SK-N-MC (cell line): ENCODE measurements at regions not wholly inside any gene's neighbourhood (a gene's known extent, or its start where the extent isn't known, plus 50 kb on each side); places are given as distances from the start of the nearest gene placed in this dataset.
A peak's percentile ranks its signal among the peaks of the same experiment; 100 is the strongest.

Experiments used
- DNase-seq: peaks from one replicate; pipeline ENCODE4 v3.0.0-alpha.2; 2011; ENCODE audit warnings: low read depth, low spot score
- H3K27ac ChIP-seq: fragments of 200-600 bp; sonication (generic); 2 replicates; pipeline ENCODE4 v1.5.1; 2016; ENCODE audit warnings: mixed run types
- H3K36me3 ChIP-seq: fragments of 200-600 bp; sonication (generic); 2 replicates; pipeline ENCODE4 v1.6.1; 2017; ENCODE audit warnings: antibody characterized with exemption, low read length, mixed read lengths; ENCODE audit not compliant: insufficient read depth
- H3K4me3 ChIP-seq: fragments of 200-600 bp; sonication (generic); 2 replicates; pipeline ENCODE4 v1.5.1; 2016
- H3K9ac ChIP-seq: fragments of 200-600 bp; sonication (generic); 2 replicates; pipeline ENCODE4 v1.8.0; 2017; ENCODE audit warnings: mixed run types, mixed read lengths; ENCODE audit not compliant: insufficient read length
- H3K9me3 ChIP-seq: fragments of 200-600 bp; sonication (generic); 2 replicates; pipeline ENCODE4 v1.6.1; 2017; ENCODE audit warnings: low read depth, mild to moderate bottlenecking, antibody characterized with exemption, low read length, moderate library complexity, mixed read lengths
- EZH2 ChIP-seq: fragments of 200-600 bp; sonication (generic); IDR thresholded peaks from one replicate; pipeline ENCODE4 v1.6.1; 2017; ENCODE audit warnings: antibody characterized with exemption
- FOXP2 ChIP-seq: optimal IDR thresholded peaks from 2 replicates; pipeline ENCODE3; 2011; ENCODE audit warnings: mild to moderate bottlenecking, moderate library complexity; ENCODE audit not compliant: insufficient read depth; ENCODE audit errors: extremely low read length, control extremely low read depth
- POLR2AphosphoS5 ChIP-seq: IDR thresholded peaks from 2 replicates; pipeline ENCODE4 v1.6.1; 2012; ENCODE audit warnings: mild to moderate bottlenecking, low read depth, low read length, borderline replicate concordance

DNA sequence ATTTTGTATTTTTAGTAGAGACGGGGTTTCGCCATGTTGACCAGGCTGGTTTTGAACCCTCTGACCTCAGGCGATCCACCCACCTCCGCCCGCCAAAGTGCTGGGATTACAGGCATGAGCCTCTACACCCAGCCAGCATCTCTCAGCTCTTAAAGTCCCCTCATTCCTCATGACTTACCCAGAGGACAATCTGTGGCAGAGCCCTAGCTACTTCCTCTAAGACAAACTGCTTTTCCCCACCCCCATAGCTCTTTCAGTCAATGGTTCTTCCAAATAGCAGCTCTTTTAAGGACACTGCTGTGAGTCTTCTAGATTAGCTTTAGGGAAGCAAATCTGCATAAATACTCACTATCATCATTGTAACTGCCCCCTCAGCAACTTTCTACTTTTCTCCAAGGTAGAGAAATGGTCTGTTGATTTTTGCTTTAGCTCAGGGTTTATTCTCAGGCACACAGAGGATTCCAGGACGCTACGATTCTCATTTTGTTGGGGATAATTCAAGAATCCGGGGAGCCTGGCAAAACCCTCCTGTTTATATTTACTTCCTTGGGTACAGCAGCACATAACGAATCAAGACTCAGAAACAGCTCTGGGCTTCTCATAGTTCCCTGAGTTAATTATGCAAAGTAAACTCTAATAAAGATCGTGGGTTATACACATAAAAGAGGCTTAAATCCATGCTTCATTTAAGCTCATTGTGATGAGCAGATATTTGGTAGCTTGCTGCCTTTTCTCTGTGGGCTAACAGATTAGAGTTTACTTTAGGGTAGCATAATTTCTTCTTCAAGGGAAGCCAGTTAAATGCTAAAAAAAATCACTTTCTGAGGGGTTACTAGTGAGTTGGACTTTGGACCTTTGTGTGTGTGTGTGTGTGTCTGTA lies 357.4 kb downstream of the TDRD3 start:
- Histone ChIP-seq H3K4me3 (peak overlapping the region; percentile 69), H3K36me3 (no peaks in the 10 kb centered on the region), H3K9me3 (no peaks in the 10 kb centered on the region), H3K9ac (peak overlapping the region; percentile 43), H3K27ac (peak overlapping the region; percentile 89)
- TF ChIP-seq POLR2AphosphoS5, result no peak
- no peak for TF ChIP-seq FOXP2
- TF ChIP-seq EZH2, result no peak
- no peak for DNase-seq

DNA sequence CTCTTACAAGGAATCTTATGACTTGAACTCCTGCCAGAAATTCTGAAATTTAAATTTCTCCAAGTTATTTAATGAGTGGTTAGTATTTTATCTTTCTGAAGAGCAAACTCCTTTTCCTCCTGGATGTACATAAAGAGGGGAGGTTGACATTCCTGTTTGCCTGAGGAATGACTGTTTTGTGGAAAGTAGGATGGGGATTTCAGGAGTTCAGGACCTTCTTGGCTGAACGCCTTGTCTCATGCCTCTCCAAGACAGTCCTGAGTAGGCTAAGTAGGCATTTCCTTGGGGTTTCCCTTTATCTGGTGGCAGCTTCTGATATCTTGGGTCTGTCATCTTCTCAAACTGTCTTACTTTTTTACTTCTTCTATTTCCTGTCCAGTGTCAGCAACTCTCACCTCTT lies 356.6 kb downstream of the TDRD3 start:
- no peak overlapping the region for H3K27ac ChIP-seq
- no peak overlapping the region for H3K9ac ChIP-seq
- H3K4me3 ChIP-seq, result no peak overlapping the region
- no peak for TF ChIP-seq FOXP2
- no peak for TF ChIP-seq POLR2AphosphoS5
- TF ChIP-seq EZH2, result no peak
- H3K9me3 ChIP-seq, result no peaks in the 10 kb centered on the region
- DNase-seq, result no peak
- no peaks in the 10 kb centered on the region for H3K36me3 ChIP-seq

DNA sequence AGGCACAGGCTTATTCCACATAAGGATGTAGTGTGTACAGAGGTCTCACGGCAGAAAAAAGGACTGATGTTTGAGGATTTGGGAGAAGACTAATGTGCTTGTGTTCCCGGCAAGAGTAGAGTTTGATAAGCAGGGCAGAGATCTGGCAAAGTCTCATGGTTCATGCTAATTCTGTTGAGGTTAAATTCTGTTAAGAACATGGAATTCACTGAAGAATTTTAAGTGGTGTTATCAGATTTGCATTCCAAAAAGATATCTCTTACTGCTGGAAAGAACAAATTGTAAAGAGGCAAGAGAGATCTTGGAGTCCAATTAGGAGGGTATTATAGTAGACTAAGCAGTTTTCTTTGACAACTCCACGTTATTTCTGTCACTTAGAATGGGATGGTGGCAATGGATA lies 348.3 kb downstream of the TDRD3 start:
- TF ChIP-seq EZH2 (no peak), POLR2AphosphoS5 (no peak), FOXP2 (no peak)
- Histone ChIP-seq H3K27ac (no peak overlapping the region), H3K36me3 (no peaks in the 10 kb centered on the region), H3K4me3 (no peak overlapping the region), H3K9ac (no peak overlapping the region), H3K9me3 (no peaks in the 10 kb centered on the region)
- DNase-seq, result no peak

- no peak overlapping the region for H3K27ac ChIP-seq
- H3K4me3 ChIP-seq, result no peak overlapping the region
- H3K36me3 ChIP-seq, result no peaks in the 10 kb centered on the region
- H3K9ac ChIP-seq, result no peak overlapping the region
- no peak for DNase-seq
- 0 out of 2 replicates have a peak, but pooled peaks cover under 1% of the 10 kb centered on the region for H3K9me3 ChIP-seq
- TF ChIP-seq FOXP2 (no peak), POLR2AphosphoS5 (no peak), EZH2 (no peak)
Observed at GRCh38 chr13:60733933-60734332, 336.9 kb downstream of the TDRD3 start.

- DNase-seq, result no peak
- TF ChIP-seq EZH2 (no peak), POLR2AphosphoS5 (no peak), FOXP2 (no peak)
- no peaks in the 10 kb centered on the region for H3K9me3 ChIP-seq
- no peaks in the 10 kb centered on the region for H3K36me3 ChIP-seq
- H3K9ac ChIP-seq, result no peak overlapping the region
- H3K27ac ChIP-seq, result no peak overlapping the region
- H3K4me3 ChIP-seq, result no peak overlapping the region
Observed at GRCh38 chr13:60727140-60727539, 330.1 kb downstream of the TDRD3 start.

- Histone ChIP-seq H3K36me3 (no peaks in the 10 kb centered on the region), H3K9ac (no peak overlapping the region), H3K27ac (peak overlapping the region; percentile 83), H3K4me3 (peak overlapping the region; percentile 65), H3K9me3 (no peaks in the 10 kb centered on the region)
- peak; percentile 92 for DNase-seq
- TF ChIP-seq POLR2AphosphoS5, result no peak
- peak; percentile 93 for TF ChIP-seq FOXP2
Observed at GRCh38 chr13:60721063-60721462, 324.0 kb downstream of the TDRD3 start.

DNA sequence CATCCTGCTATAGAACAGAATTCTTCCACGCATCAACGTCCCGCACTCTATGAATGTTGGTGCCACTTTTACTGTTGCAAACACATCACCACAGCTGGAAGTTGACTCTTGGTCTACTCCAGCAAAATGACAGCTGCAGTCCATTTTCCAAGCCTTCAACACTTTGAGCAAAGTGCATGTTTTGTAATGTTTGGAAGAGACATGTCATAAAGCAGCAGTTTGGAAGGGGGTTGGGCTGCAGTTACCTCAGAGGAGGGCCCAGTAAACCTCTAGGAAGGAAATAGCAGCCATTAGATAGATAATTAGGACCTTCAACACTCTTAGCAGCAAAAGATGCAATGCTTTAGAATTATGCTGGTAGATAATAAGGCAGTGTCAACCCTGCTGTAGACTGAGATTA lies 323.6 kb downstream of the TDRD3 start:
- H3K36me3 ChIP-seq, result no peaks in the 10 kb centered on the region
- no peak overlapping the region for H3K9ac ChIP-seq
- TF ChIP-seq POLR2AphosphoS5, result no peak
- TF ChIP-seq EZH2, result no peak
- no peak for TF ChIP-seq FOXP2
- H3K27ac ChIP-seq, result peak overlapping the region; percentile 83
- no peak for DNase-seq
- peak overlapping the region; percentile 65 for H3K4me3 ChIP-seq
- no peaks in the 10 kb centered on the region for H3K9me3 ChIP-seq

- DNase-seq, result no peak
- no peak for TF ChIP-seq EZH2
- no peak for TF ChIP-seq FOXP2
- no peak for TF ChIP-seq POLR2AphosphoS5
- H3K36me3 ChIP-seq, result no peaks in the 10 kb centered on the region
- H3K9ac ChIP-seq, result no peak overlapping the region
- H3K4me3 ChIP-seq, result no peak overlapping the region
- no peaks in the 10 kb centered on the region for H3K9me3 ChIP-seq
- no peak overlapping the region for H3K27ac ChIP-seq
Observed at GRCh38 chr13:60716313-60716712, 319.3 kb downstream of the TDRD3 start.
